ENCODE measurements at regions not wholly inside any gene's neighbourhood (a gene's known extent, or its start where the extent isn't known, plus 50 kb on each side); places are given as distances from the start of the nearest gene placed in this dataset.

- Mint-ChIP-seq H3K4me1 (no peaks in the 10 kb centered on the region), H3K27me3 (ENCODE audit: low read depth in 3 of 3) (no peaks in the 10 kb centered on the region), H3K36me3 (no peaks in the 10 kb centered on the region), H3K27ac (no peak overlapping the region), H3K9me3 (peaks cover 8 to 23% (median 17%) of the 10 kb centered on the region in 7 donors), H3K4me3 (no peak overlapping the region)
- no peaks in the 10 kb centered on the region for H4K20me1 ChIP-seq (ENCODE audit: insufficient read depth, low read length)
- H3K4me1 ChIP-seq (ENCODE audit: control insufficient read depth in 1 of 2, insufficient read depth in 2 of 2, low read length in 2 of 2), result no peaks in the 10 kb centered on the region
- intact Hi-C loops (cut with micrococcal nuclease), result loop anchor here in 1 of 2 donors (5.0 kb wide), 1 partner anchor 94 kb away; no protein-coding TSS in a partner anchor
- no peak for TF ChIP-seq CTCF (IDR thresholded peaks at IDR 0.05)
- no peak for DNase-seq
- no peak overlapping the region for H3K9ac ChIP-seq (ENCODE audit: insufficient read depth, low read length, poor library complexity, severe bottlenecking)
- H3K36me3 ChIP-seq (replicated peaks in 1 of 2; ENCODE audit: control insufficient read depth in 1 of 2, insufficient read depth in 2 of 2, low read length in 2 of 2), result no peaks in the 10 kb centered on the region
- peaks cover 4 to 10% of the 10 kb centered on the region in 2 donors for H3K9me3 ChIP-seq (replicated peaks in 1 of 2; ENCODE audit: control insufficient read depth in 1 of 2, insufficient read depth in 1 of 2, low read length in 2 of 2)
- H3K27me3 ChIP-seq (ENCODE audit: control insufficient read depth in 2 of 2, insufficient read depth in 2 of 2, low read length in 2 of 2), result no peaks in the 10 kb centered on the region
- no peaks in the 10 kb centered on the region for H3K79me2 ChIP-seq (ENCODE audit: insufficient read depth, low read length)
- no peak overlapping the region for H3K4me3 ChIP-seq (replicated peaks in 1 of 3; ENCODE audit: low read depth in 2 of 3, low read length in 3 of 3)
- H2AFZ ChIP-seq (ENCODE audit: insufficient read depth, low read depth, low read length, poor library complexity, severe bottlenecking), result no peak overlapping the region
- no peak overlapping the region for H3K4me2 ChIP-seq (replicated peaks; ENCODE audit: extremely low read depth, low read length, poor library complexity, severe bottlenecking)
- no peak overlapping the region for H3K27ac ChIP-seq (ENCODE audit: low read depth in 1 of 2, low read length in 2 of 2)
These were observed 311.8 kb downstream of the RERGL start for GRCh38 chr12:17778242-17778641.

- Histone ChIP-seq H3K9me3 (replicated peaks in 1 of 2; ENCODE audit: control insufficient read depth in 1 of 2, insufficient read depth in 1 of 2, low read length in 2 of 2) (peaks cover 18 to 39% of the 10 kb centered on the region in 2 donors), H3K4me1 (ENCODE audit: control insufficient read depth in 1 of 2, insufficient read depth in 2 of 2, low read length in 2 of 2) (no peaks in the 10 kb centered on the region), H3K9ac (ENCODE audit: insufficient read depth, low read length, poor library complexity, severe bottlenecking) (no peak overlapping the region), H3K4me2 (replicated peaks; ENCODE audit: extremely low read depth, low read length, poor library complexity, severe bottlenecking) (no peak overlapping the region), H3K27me3 (ENCODE audit: control insufficient read depth in 2 of 2, insufficient read depth in 2 of 2, low read length in 2 of 2) (no peaks in the 10 kb centered on the region), H3K79me2 (ENCODE audit: insufficient read depth, low read length) (no peaks in the 10 kb centered on the region), H3K36me3 (replicated peaks in 1 of 2; ENCODE audit: control insufficient read depth in 1 of 2, insufficient read depth in 2 of 2, low read length in 2 of 2) (no peaks in the 10 kb centered on the region), H2AFZ (ENCODE audit: insufficient read depth, low read depth, low read length, poor library complexity, severe bottlenecking) (no peak overlapping the region), H4K20me1 (ENCODE audit: insufficient read depth, low read length) (no peaks in the 10 kb centered on the region), H3K4me3 (replicated peaks in 1 of 3; ENCODE audit: low read depth in 2 of 3, low read length in 3 of 3) (no peak overlapping the region), H3K27ac (ENCODE audit: low read depth in 1 of 2, low read length in 2 of 2) (no peak overlapping the region)
- Mint-ChIP-seq H3K27ac (no peak overlapping the region), H3K9me3 (peaks cover 5 to 15% (median 11%) of the 10 kb centered on the region in 7 donors), H3K27me3 (ENCODE audit: low read depth in 3 of 3) (no peaks in the 10 kb centered on the region), H3K4me3 (no peak overlapping the region), H3K4me1 (no peaks in the 10 kb centered on the region), H3K36me3 (no peaks in the 10 kb centered on the region)
- WGBS (ENCODE audit: insufficient coverage), result no CpG with 5 or more reads among the region's 4 CpGs
- intact Hi-C loops (cut with micrococcal nuclease), result loop anchor here in 1 of 2 donors (5.0 kb wide), 1 partner anchor 89 kb away; no protein-coding TSS in a partner anchor
- DNase-seq, result no peak
- no peak for TF ChIP-seq CTCF (IDR thresholded peaks at IDR 0.05)
These were observed 326.6 kb downstream of the RERGL start for GRCh38 chr12:17763366-17763765.

Measured in CD14-positive monocyte (primary cell).